H9 (cell line): ENCODE measurements at regions not wholly inside any gene's neighbourhood (a gene's known extent, or its start where the extent isn't known, plus 50 kb on each side); places are given as distances from the start of the nearest gene placed in this dataset.

Source experiments
- DNase-seq: peaks from one replicate; pipeline ENCODE4 v3.0.0-alpha.2; 2017
- H2AFZ ChIP-seq: one replicate; pipeline ENCODE4 v1.6.1; 2013; ENCODE audit warnings: mild to moderate bottlenecking, low read length, control low read depth, moderate library complexity
- H2AK5ac ChIP-seq: 2 replicates; pipeline ENCODE4 v1.6.1; 2013; ENCODE audit warnings: low read length, control low read depth, mixed read lengths; ENCODE audit not compliant: insufficient read length
- H2BK120ac ChIP-seq: one replicate; pipeline ENCODE4 v1.6.1; 2013; ENCODE audit warnings: low read depth, mild to moderate bottlenecking, low read length, control low read depth, inconsistent platforms; ENCODE audit not compliant: poor library complexity, severe bottlenecking
- H2BK12ac ChIP-seq: 2 replicates; pipeline ENCODE4 v1.6.1; 2013; ENCODE audit warnings: low read length, control low read depth, mixed read lengths, low read depth; ENCODE audit not compliant: insufficient read length
- H2BK15ac ChIP-seq: 2 replicates; pipeline ENCODE4 v1.6.1; 2013; ENCODE audit warnings: low read depth, low read length, control low read depth
- H2BK20ac ChIP-seq: one replicate; pipeline ENCODE4 v1.6.1; 2013; ENCODE audit warnings: low read depth, mild to moderate bottlenecking, low read length, control low read depth, inconsistent platforms; ENCODE audit not compliant: poor library complexity, severe bottlenecking
- H2BK5ac ChIP-seq: 2 replicates; pipeline ENCODE4 v1.6.1; 2013; ENCODE audit warnings: low read length, control low read depth, mixed read lengths; ENCODE audit not compliant: insufficient read length
- H3K14ac ChIP-seq: 2 replicates; pipeline ENCODE4 v1.6.1; 2013; ENCODE audit warnings: low read length, control low read depth; ENCODE audit not compliant: insufficient read depth
- H3K18ac ChIP-seq: 2 replicates; pipeline ENCODE4 v1.6.1; 2013; ENCODE audit warnings: low read depth, mild to moderate bottlenecking, mixed read lengths, low read length, control low read depth; ENCODE audit not compliant: insufficient read length
- H3K23ac ChIP-seq: 2 replicates; pipeline ENCODE4 v1.6.1; 2013; ENCODE audit warnings: low read length, control low read depth, mixed read lengths, low read depth; ENCODE audit not compliant: insufficient read length
- H3K23me2 ChIP-seq: 2 replicates; pipeline ENCODE4 v1.6.1; 2013; ENCODE audit warnings: low read depth, mild to moderate bottlenecking, mixed read lengths, low read length, control low read depth; ENCODE audit not compliant: insufficient read length, poor library complexity, severe bottlenecking
- H3K27ac ChIP-seq: 2 replicates; pipeline ENCODE4 v1.5.1; 2013; ENCODE audit warnings: low read length, control low read depth, mixed read lengths, low read depth; ENCODE audit not compliant: insufficient read length
- H3K27me3 ChIP-seq: 2 replicates; pipeline ENCODE4 v1.6.1; 2013; ENCODE audit warnings: low read length, control low read depth, inconsistent platforms; ENCODE audit not compliant: insufficient read depth
- H3K4ac ChIP-seq: 2 replicates; pipeline ENCODE4 v1.6.1; 2013; ENCODE audit warnings: low read depth, mild to moderate bottlenecking, control low read depth, inconsistent platforms, low read length, moderate library complexity
- H3K4me1 ChIP-seq: 2 replicates; pipeline ENCODE4 v1.6.1; 2013; ENCODE audit warnings: low read length, control low read depth, inconsistent platforms; ENCODE audit not compliant: insufficient read depth
- H3K4me2 ChIP-seq: 2 replicates; pipeline ENCODE4 v1.6.1; 2013; ENCODE audit warnings: low read length, control low read depth, mixed read lengths; ENCODE audit not compliant: insufficient read length, insufficient read depth
- H3K56ac ChIP-seq: 2 replicates; pipeline ENCODE4 v1.6.1; 2013; ENCODE audit warnings: low read depth, mild to moderate bottlenecking, mixed read lengths, low read length, control low read depth; ENCODE audit not compliant: insufficient read length
- H3K79me1 ChIP-seq: 2 replicates; pipeline ENCODE4 v1.6.1; 2013; ENCODE audit warnings: low read depth, mild to moderate bottlenecking, moderate library complexity, low read length, control low read depth, inconsistent platforms; ENCODE audit not compliant: insufficient read depth, poor library complexity, severe bottlenecking
- H3K79me2 ChIP-seq: 2 replicates; pipeline ENCODE4 v1.6.1; 2013; ENCODE audit warnings: low read length, control low read depth, inconsistent platforms; ENCODE audit not compliant: insufficient read depth
- H3K9ac ChIP-seq: 2 replicates; pipeline ENCODE4 v1.6.1; 2013; ENCODE audit warnings: low read length, control low read depth, mixed read lengths; ENCODE audit not compliant: insufficient read length; ENCODE audit errors: extremely low read depth
- H3K9me3 ChIP-seq: one replicate; pipeline ENCODE4 v1.6.1; 2013; ENCODE audit warnings: low read depth, low read length, inconsistent platforms; ENCODE audit not compliant: control insufficient read depth
- H3T11ph ChIP-seq: one replicate; pipeline ENCODE4 v1.6.1; 2013; ENCODE audit warnings: mild to moderate bottlenecking, low read length, control low read depth, inconsistent platforms
- H4K20me1 ChIP-seq: one replicate; pipeline ENCODE4 v1.6.1; 2013; ENCODE audit not compliant: control insufficient read depth, insufficient read length, insufficient read depth
- H4K5ac ChIP-seq: 2 replicates; pipeline ENCODE4 v1.6.1; 2013; ENCODE audit warnings: low read depth, mild to moderate bottlenecking, mixed read lengths, low read length, control low read depth; ENCODE audit not compliant: insufficient read length
- H4K8ac ChIP-seq: replicated peaks from 2 replicates; pipeline ENCODE4 v1.6.1; 2013; ENCODE audit warnings: low read length, control low read depth, mixed read lengths, low read depth; ENCODE audit not compliant: insufficient read length
- H4K91ac ChIP-seq: 2 replicates; pipeline ENCODE4 v1.6.1; 2013; ENCODE audit warnings: low read depth, mild to moderate bottlenecking, moderate library complexity, mixed read lengths, low read length, control low read depth; ENCODE audit not compliant: insufficient read length
- H3K27ac Mint-ChIP-seq, 3 experiments: 2 replicates in 2 of 3; 3 replicates in 1 of 3; pipeline ENCODE4 v1.8.0; 2020 to 2021; ENCODE audit warnings: mixed read lengths in 3 of 3, mild to moderate bottlenecking in 1 of 3, moderate library complexity in 1 of 3
- H3K27me3 Mint-ChIP-seq: 2 replicates; pipeline ENCODE4 v1.8.0; 2021; ENCODE audit warnings: low read depth, mild to moderate bottlenecking, moderate library complexity, mixed read lengths
- H3K36me3 Mint-ChIP-seq, 3 experiments: 2 replicates in 2 of 3; 3 replicates in 1 of 3; pipeline ENCODE4 v1.8.0; 2020 to 2021; ENCODE audit warnings: low read depth in 3 of 3, mixed read lengths in 3 of 3; ENCODE audit not compliant: insufficient read depth in 1 of 3
- H3K4me1 Mint-ChIP-seq, 2 experiments: 2 replicates each; pipeline ENCODE4 v1.8.0; 2020; ENCODE audit warnings: mixed read lengths in 2 of 2
- H3K4me3 Mint-ChIP-seq, 2 experiments: 2 replicates in 1 of 2; 3 replicates in 1 of 2; pipeline ENCODE4 v1.8.0; 2020 to 2021; ENCODE audit warnings: mild to moderate bottlenecking in 2 of 2, mixed read lengths in 2 of 2, moderate library complexity in 1 of 2
- H3K9me3 Mint-ChIP-seq, 2 experiments: 2 replicates in 1 of 2; 3 replicates in 1 of 2; pipeline ENCODE4 v1.8.0; 2020; ENCODE audit warnings: mild to moderate bottlenecking in 2 of 2, mixed read lengths in 2 of 2, moderate library complexity in 1 of 2
- CTCF ChIP-seq: fragments of 200-600 bp; sonication (generic); conservative IDR thresholded peaks from 3 replicates; pipeline ENCODE4 v1.8.0; 2021; ENCODE audit warnings: antibody characterized with exemption, mild to moderate bottlenecking
- WGBS: extraction: QIAGEN DNeasy Blood & Tissue Kit; methylation state at CpG from one replicate; pipeline ENCODE4 v1.1.7; 2013; ENCODE audit warnings: missing lambda C conversion rate, low lambda C conversion rate, mixed read lengths; ENCODE audit not compliant: insufficient read length; ENCODE audit errors: extremely low coverage; 5-methylcytosine and 5-hydroxymethylcytosine counted together

DNA sequence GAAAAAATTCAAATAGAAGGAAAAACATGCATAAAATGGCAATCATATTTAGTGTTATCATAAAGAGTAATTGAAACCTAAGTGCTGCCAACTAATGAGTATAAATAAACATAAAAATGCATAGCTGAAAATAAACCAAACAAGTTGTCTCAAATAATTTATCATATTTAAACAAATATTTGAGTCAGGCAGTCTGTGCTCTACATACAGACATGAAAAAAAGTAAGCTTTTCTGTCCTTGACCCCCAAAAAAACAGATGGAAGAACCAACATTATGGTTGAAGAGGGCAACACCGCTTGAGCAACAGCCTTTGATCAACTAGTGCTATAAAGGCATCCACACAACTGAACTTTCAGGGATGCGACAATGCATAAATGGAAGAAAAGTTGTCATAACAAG lies 735.1 kb upstream of the MIR17HG start:
- Histone ChIP-seq H4K8ac (no peak overlapping the region), H3K23ac (no peak overlapping the region), H2BK120ac (no peak overlapping the region), H3K4me2 (no peak overlapping the region), H4K5ac (no peak overlapping the region), H3K14ac (no peak overlapping the region), H2AFZ (no peak overlapping the region), H4K91ac (no peak overlapping the region), H3K27me3 (no peaks in the 10 kb centered on the region), H3K23me2 (no peaks in the 10 kb centered on the region), H2BK12ac (no peak overlapping the region), H3K4me1 (no peaks in the 10 kb centered on the region), H3K56ac (no peak overlapping the region), H2AK5ac (no peak overlapping the region), H3K4ac (no peak overlapping the region), H3K9me3 (no peaks in the 10 kb centered on the region), H3K18ac (no peak overlapping the region), H3K9ac (no peak overlapping the region), H3K27ac (no peak overlapping the region), H2BK5ac (no peak overlapping the region), H4K20me1 (no peaks in the 10 kb centered on the region), H3K79me1 (no peaks in the 10 kb centered on the region), H2BK20ac (no peak overlapping the region), H3K79me2 (no peaks in the 10 kb centered on the region), H2BK15ac (no peak overlapping the region), H3T11ph (no peak overlapping the region)
- Mint-ChIP-seq H3K4me1 (no peaks in the 10 kb centered on the region), H3K27ac (no peak overlapping the region), H3K4me3 (no peak overlapping the region), H3K27me3 (no peaks in the 10 kb centered on the region), H3K36me3 (no peaks in the 10 kb centered on the region; a peak in 1 of 7 replicates), H3K9me3 (peaks cover 0 to 6% of the 10 kb centered on the region in 2 experiments; a peak in 2 of 5 replicates)
- no CpG with 5 or more reads among the region's 2 CpGs for WGBS
- DNase-seq: no peak
- TF ChIP-seq CTCF: no peak
